HepG2 (cell line): ENCODE measurements at regions not wholly inside any gene's neighbourhood (a gene's known extent, or its start where the extent isn't known, plus 50 kb on each side); places are given as distances from the start of the nearest gene placed in this dataset.

ENCODE experiments used
- ATAC-seq: fragments of 200-7000 bp; cut with Tn5 transposase; 3 replicates; pipeline ENCODE4 v1.9.1; 2020; ENCODE audit warnings: mild to moderate bottlenecking, moderate library complexity
- BruUV-seq: library from RNA; stranded (reverse); fragments of 400-500 nt; replicated peaks from 2 replicates; lab custom pipeline; 2021; lab: Mats Ljungman, UMichigan
- CTCF ChIA-PET: fragments of 300-600 bp; formaldehyde crosslinking; extraction: SDS; loops from one replicate; lab custom pipeline; 2021; ENCODE audit warnings: low total read pairs, inconsistent platforms, low intra/inter-chr PET ratio; lab: Yijun Ruan, JAX
- POLR2A ChIA-PET: fragments of 350-600 bp; sonication (Branson Sonifier 250); formaldehyde crosslinking; loops from one replicate; lab custom pipeline; 2020; ENCODE audit warnings: antibody characterized with exemption, inconsistent platforms; lab: Yijun Ruan, JAX
- DNase-seq: peaks from one replicate; pipeline ENCODE4 v3.0.0-alpha.2; 2015; ENCODE audit warnings: low spot score
- FAIRE-seq: peaks from 3 replicates; lab custom pipeline; 2011; peaks lifted over from hg19 to GRCh38; lab: Jason Lieb, UNC
- H2AFZ ChIP-seq: one replicate; pipeline ENCODE4 v1.6.1; 2011; ENCODE audit warnings: low read length, inconsistent platforms
- H3K27ac ChIP-seq: fragments of 300-600 bp; 3 replicates; pipeline ENCODE4 v1.8.0; 2011; ENCODE audit warnings: mixed run types, mild to moderate bottlenecking, mixed read lengths, low read length, inconsistent platforms; ENCODE audit not compliant: insufficient read depth; ENCODE audit errors: extremely low read length
- H3K27me3 ChIP-seq, 2 experiments: fragments of 200-600 bp in 1 of 2; 2 replicates in 1 of 2; 3 replicates in 1 of 2; pipeline versions ENCODE4 v1.6.0 to v1.8.0; 2011; ENCODE audit warnings: low read length in 2 of 2, mild to moderate bottlenecking in 2 of 2, moderate library complexity in 2 of 2, inconsistent platforms in 1 of 2; ENCODE audit not compliant: insufficient read depth in 2 of 2, control insufficient read depth in 1 of 2
- H3K36me3 ChIP-seq, 2 experiments: fragments of 200-600 bp in 1 of 2; replicated peaks in 1 of 2; 2 replicates in 1 of 2; 3 replicates in 1 of 2; pipeline versions ENCODE4 v1.5.1 to v1.8.0; 2011; ENCODE audit warnings: low read length in 2 of 2, inconsistent platforms in 1 of 2; ENCODE audit not compliant: insufficient read depth in 2 of 2, control insufficient read depth in 1 of 2
- H3K4me1 ChIP-seq: 2 replicates; pipeline ENCODE4 v1.5.1; 2012; ENCODE audit warnings: low read length, inconsistent platforms; ENCODE audit not compliant: insufficient read depth
- H3K4me2 ChIP-seq: 2 replicates; pipeline ENCODE4 v1.6.0; 2011; ENCODE audit warnings: low read depth, low read length, inconsistent platforms
- H3K4me3 ChIP-seq, 3 experiments: fragments of 200-600 bp in 1 of 3; sonication (generic), shearing (Covaris generic) in 1 of 3; replicated peaks in 1 of 3; 2 replicates each; pipeline ENCODE4 v1.5.1; 2011 to 2016; ENCODE audit warnings: low read length in 3 of 3, inconsistent platforms in 2 of 3, low read depth in 2 of 3, mild to moderate bottlenecking in 2 of 3, control low read depth in 1 of 3, mixed read lengths in 1 of 3; ENCODE audit not compliant: insufficient read depth in 1 of 3
- H3K79me2 ChIP-seq: one replicate; pipeline ENCODE4 v1.6.1; 2011; ENCODE audit warnings: low read length, inconsistent platforms; ENCODE audit not compliant: insufficient read depth
- H3K9ac ChIP-seq: 2 replicates; pipeline ENCODE4 v1.6.0; 2011; ENCODE audit warnings: mild to moderate bottlenecking, low read depth, low read length, inconsistent platforms; ENCODE audit not compliant: insufficient read depth
- H3K9me3 ChIP-seq: 2 replicates; pipeline ENCODE4 v1.5.1; 2012; ENCODE audit warnings: mild to moderate bottlenecking, low read length
- H4K20me1 ChIP-seq: 2 replicates; pipeline ENCODE4 v1.6.0; 2011; ENCODE audit warnings: inconsistent platforms, mild to moderate bottlenecking, low read length, moderate library complexity; ENCODE audit not compliant: insufficient read depth
- HES4 ChIP-seq: sonication (generic); formaldehyde crosslinking; IDR thresholded peaks from 2 replicates; pipeline ENCODE4 v1.9.0; 2021; ENCODE audit warnings: mild to moderate bottlenecking, missing genetic modification reagents, borderline replicate concordance
- NFKB2 ChIP-seq: sonication (generic); formaldehyde crosslinking; IDR thresholded peaks from 2 replicates; pipeline ENCODE4 v1.4.0; 2020; ENCODE audit warnings: missing genetic modification reagents, borderline replicate concordance
- PCBP2 ChIP-seq: fragments of 200-400 bp; formaldehyde crosslinking; optimal IDR thresholded peaks from 2 replicates; pipeline ENCODE3; 2018; ENCODE audit warnings: low read length, low read depth; ENCODE audit not compliant: poor library complexity, severe bottlenecking
- ZBTB20 ChIP-seq: sonication (generic); formaldehyde crosslinking; IDR thresholded peaks from 2 replicates; pipeline ENCODE4 v1.8.1; 2023; ENCODE audit warnings: missing genetic modification reagents, low read depth, mild to moderate bottlenecking, borderline replicate concordance
- ZNF329 ChIP-seq: sonication (generic); formaldehyde crosslinking; IDR thresholded peaks from 2 replicates; pipeline ENCODE4 v1.9.0; 2021; ENCODE audit warnings: low read depth, mild to moderate bottlenecking, missing genetic modification reagents
- WGBS: methylation state at CpG from one replicate; pipeline ENCODE4 v1.1.6; 2017; ENCODE audit warnings: low lambda C conversion rate; 5-methylcytosine and 5-hydroxymethylcytosine counted together
- in situ Hi-C: cut with HindIII; loops from 2 replicates; pipeline ENCODE4 v1.10.0; 2017; ENCODE audit warnings: low pct_unique_long_range_greater_than_20kb; ENCODE audit not compliant: extremely low pct_ligation_motif_present
- intact Hi-C: fragments of 100-400 bp; cut with micrococcal nuclease; formaldehyde crosslinking; loops from one replicate; pipeline ENCODE4 v1.10.0; 2022; ENCODE audit not compliant: unreplicated experiment
- TF ChIP-seq, protein P1 (sequence below): sonication (generic); formaldehyde crosslinking; IDR thresholded peaks from 2 replicates; pipeline ENCODE4 v1.4.0; 2020; ENCODE audit warnings: missing genetic modification reagents
- TF ChIP-seq, protein P2 (sequence below): sonication (generic); formaldehyde crosslinking; IDR thresholded peaks from 2 replicates; pipeline ENCODE4 v1.5.1; 2020; ENCODE audit warnings: mild to moderate bottlenecking, moderate library complexity, missing genetic modification reagents

DNA sequence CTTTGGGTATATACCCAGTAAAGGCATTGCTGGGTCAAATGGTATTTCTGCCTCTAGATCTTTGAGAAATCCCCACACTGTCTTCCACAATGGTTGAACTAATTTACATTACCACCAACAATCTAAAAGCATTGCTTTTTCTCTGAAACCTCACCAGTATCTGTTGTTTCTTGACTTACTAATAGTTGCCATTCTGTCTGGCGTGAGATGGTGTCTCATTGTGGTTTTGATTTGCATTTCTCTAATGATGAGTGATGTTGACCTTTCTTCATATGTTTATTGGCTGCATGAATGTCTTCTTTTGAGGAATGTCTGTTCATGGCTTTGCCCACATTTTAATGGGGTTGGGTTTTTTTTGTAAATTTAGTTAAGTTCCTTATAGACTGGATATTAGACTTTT, 382.6 kb upstream of the ZNF804A start:
- in situ Hi-C loops, result no loop called here
- Histone ChIP-seq H3K4me2 (no peak overlapping the region), H3K4me1 (no peaks in the 10 kb centered on the region), H3K36me3 (no peaks in the 10 kb centered on the region), H3K27me3 (no peaks in the 10 kb centered on the region), H3K79me2 (no peaks in the 10 kb centered on the region), H3K9ac (no peak overlapping the region), H4K20me1 (no peaks in the 10 kb centered on the region), H3K27ac (no peak overlapping the region), H3K4me3 (no peak overlapping the region), H2AFZ (no peak overlapping the region), H3K9me3 (no peaks in the 10 kb centered on the region)
- intact Hi-C loops, result no loop called here
- ChIA-PET CTCF (no interaction called here), POLR2A (no interaction called here)
- no TSS peak for BruUV-seq
- TF ChIP-seq PCBP2 (no peak), ZNF329 (no peak)
- TF ChIP-seq, protein P1, sequence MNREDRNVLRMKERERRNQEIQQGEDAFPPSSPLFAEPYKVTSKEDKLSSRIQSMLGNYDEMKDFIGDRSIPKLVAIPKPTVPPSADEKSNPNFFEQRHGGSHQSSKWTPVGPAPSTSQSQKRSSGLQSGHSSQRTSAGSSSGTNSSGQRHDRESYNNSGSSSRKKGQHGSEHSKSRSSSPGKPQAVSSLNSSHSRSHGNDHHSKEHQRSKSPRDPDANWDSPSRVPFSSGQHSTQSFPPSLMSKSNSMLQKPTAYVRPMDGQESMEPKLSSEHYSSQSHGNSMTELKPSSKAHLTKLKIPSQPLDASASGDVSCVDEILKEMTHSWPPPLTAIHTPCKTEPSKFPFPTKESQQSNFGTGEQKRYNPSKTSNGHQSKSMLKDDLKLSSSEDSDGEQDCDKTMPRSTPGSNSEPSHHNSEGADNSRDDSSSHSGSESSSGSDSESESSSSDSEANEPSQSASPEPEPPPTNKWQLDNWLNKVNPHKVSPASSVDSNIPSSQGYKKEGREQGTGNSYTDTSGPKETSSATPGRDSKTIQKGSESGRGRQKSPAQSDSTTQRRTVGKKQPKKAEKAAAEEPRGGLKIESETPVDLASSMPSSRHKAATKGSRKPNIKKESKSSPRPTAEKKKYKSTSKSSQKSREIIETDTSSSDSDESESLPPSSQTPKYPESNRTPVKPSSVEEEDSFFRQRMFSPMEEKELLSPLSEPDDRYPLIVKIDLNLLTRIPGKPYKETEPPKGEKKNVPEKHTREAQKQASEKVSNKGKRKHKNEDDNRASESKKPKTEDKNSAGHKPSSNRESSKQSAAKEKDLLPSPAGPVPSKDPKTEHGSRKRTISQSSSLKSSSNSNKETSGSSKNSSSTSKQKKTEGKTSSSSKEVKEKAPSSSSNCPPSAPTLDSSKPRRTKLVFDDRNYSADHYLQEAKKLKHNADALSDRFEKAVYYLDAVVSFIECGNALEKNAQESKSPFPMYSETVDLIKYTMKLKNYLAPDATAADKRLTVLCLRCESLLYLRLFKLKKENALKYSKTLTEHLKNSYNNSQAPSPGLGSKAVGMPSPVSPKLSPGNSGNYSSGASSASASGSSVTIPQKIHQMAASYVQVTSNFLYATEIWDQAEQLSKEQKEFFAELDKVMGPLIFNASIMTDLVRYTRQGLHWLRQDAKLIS (CRISPR knock-in tag), result no peak
- ATAC-seq (no peak), FAIRE-seq (no peak), DNase-seq (no peak)
- WGBS, result 3% methylated on average over 1 of the region's 1 CpG

DNA sequence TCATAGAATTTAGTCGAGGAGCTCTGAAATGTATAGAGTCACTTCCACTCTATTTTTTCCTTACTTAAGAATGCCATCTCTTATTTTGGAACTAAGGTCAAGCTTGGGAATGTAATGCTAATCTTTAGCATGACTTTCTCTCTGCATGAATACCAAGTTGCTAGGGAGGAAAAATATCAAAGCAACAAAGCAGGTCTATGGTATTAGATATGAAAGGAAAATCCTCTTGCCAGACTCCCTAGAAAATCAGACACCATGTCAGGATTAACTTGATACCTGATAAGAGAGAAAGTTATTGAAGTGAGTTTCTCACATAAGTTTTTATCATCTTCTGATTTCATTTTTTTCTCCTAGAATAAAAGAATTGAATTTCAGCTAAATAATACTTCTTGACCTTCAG, 341.7 kb upstream of the ZNF804A start:
- POLR2A ChIA-PET, result no interaction called here
- FAIRE-seq (no peak), ATAC-seq (no peak), DNase-seq (no peak)
- in situ Hi-C loops (no loop called here), intact Hi-C loops (no loop called here)
- H3K9ac ChIP-seq, result no peak overlapping the region
- H3K4me1 ChIP-seq, result no peaks in the 10 kb centered on the region
- no peaks in the 10 kb centered on the region for H3K9me3 ChIP-seq
- no peaks in the 10 kb centered on the region for H3K36me3 ChIP-seq
- no peaks in the 10 kb centered on the region for H3K79me2 ChIP-seq
- no TSS peak for BruUV-seq
- H4K20me1 ChIP-seq, result no peaks in the 10 kb centered on the region
- 0% methylated on average over 1 of the region's 1 CpG for WGBS
- H3K4me3 ChIP-seq, result no peak overlapping the region
- no peak overlapping the region for H2AFZ ChIP-seq
- H3K4me2 ChIP-seq, result no peak overlapping the region
- CTCF ChIA-PET, result no interaction called here
- H3K27me3 ChIP-seq, result no peaks in the 10 kb centered on the region
- TF ChIP-seq HES4, result no peak
- TF ChIP-seq NFKB2 (CRISPR knock-in tag), result no peak
- TF ChIP-seq, protein P2, sequence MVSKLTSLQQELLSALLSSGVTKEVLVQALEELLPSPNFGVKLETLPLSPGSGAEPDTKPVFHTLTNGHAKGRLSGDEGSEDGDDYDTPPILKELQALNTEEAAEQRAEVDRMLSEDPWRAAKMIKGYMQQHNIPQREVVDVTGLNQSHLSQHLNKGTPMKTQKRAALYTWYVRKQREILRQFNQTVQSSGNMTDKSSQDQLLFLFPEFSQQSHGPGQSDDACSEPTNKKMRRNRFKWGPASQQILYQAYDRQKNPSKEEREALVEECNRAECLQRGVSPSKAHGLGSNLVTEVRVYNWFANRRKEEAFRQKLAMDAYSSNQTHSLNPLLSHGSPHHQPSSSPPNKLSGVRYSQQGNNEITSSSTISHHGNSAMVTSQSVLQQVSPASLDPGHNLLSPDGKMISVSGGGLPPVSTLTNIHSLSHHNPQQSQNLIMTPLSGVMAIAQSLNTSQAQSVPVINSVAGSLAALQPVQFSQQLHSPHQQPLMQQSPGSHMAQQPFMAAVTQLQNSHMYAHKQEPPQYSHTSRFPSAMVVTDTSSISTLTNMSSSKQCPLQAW (CRISPR knock-in tag), result no peak
- no peak for TF ChIP-seq ZBTB20 (CRISPR knock-in tag)
- no peak overlapping the region for H3K27ac ChIP-seq
